ENCODE measurements at regions not wholly inside any gene's neighbourhood (a gene's known extent, or its start where the extent isn't known, plus 50 kb on each side); places are given as distances from the start of the nearest gene placed in this dataset.

- Mint-ChIP-seq H3K36me3 (ENCODE audit: low read depth) (no peaks in the 10 kb centered on the region), H3K27me3 (peaks cover 5% of the 10 kb centered on the region), H3K27ac (no peak overlapping the region), H3K4me3 (no peak overlapping the region), H3K4me1 (no peaks in the 10 kb centered on the region), H3K9me3 (ENCODE audit: low read depth) (no peaks in the 10 kb centered on the region)
- no peak for ATAC-seq
- POLR2A ChIA-PET, result no interaction called here
- intact Hi-C loops (cut with DNase I, micrococcal nuclease), result no loop called here
- CTCF ChIA-PET, result interaction anchor here (0.8 kb wide), 1 partner anchor 309 kb away, joined by 6 read pairs; no protein-coding TSS in a partner anchor
- DNase-seq, result no peak
These were observed 133.3 kb upstream of the SPRED2 start for GRCh38 chr2:65565681-65566080.

GRCh38 chr2:65564299-65564698 is 131.9 kb upstream of the SPRED2 start:
- H3K4me1 Mint-ChIP-seq, result no peaks in the 10 kb centered on the region
- no peak for ATAC-seq
- no peaks in the 10 kb centered on the region for H3K36me3 Mint-ChIP-seq (ENCODE audit: low read depth)
- H3K27me3 Mint-ChIP-seq, result peaks cover 5% of the 10 kb centered on the region
- no peak overlapping the region for H3K4me3 Mint-ChIP-seq
- H3K27ac Mint-ChIP-seq, result no peak overlapping the region
- no peaks in the 10 kb centered on the region for H3K9me3 Mint-ChIP-seq (ENCODE audit: low read depth)
- ChIA-PET POLR2A (no interaction called here), CTCF (interaction anchor here (0.6 kb wide), 1 partner anchor 642 kb away, joined by 3 read pairs; no protein-coding TSS in a partner anchor)
- DNase-seq, result no peak
- intact Hi-C loops (cut with DNase I, micrococcal nuclease), result no loop called here

- H3K27ac Mint-ChIP-seq, result no peak overlapping the region
- DNase-seq (no peak), ATAC-seq (no peak)
- ChIA-PET POLR2A (no interaction called here), CTCF (interaction anchor here (0.6 to 0.7 kb wide), 4 partner anchors 8 to 509 kb away, joined by 3 to 4 read pairs (median 3); no protein-coding TSS in a partner anchor)
- no peaks in the 10 kb centered on the region for H3K36me3 Mint-ChIP-seq (ENCODE audit: low read depth)
- H3K4me3 Mint-ChIP-seq, result no peak overlapping the region
- no peaks in the 10 kb centered on the region for H3K4me1 Mint-ChIP-seq
- intact Hi-C loops (cut with DNase I, micrococcal nuclease), result no loop called here
- no peaks in the 10 kb centered on the region for H3K9me3 Mint-ChIP-seq (ENCODE audit: low read depth)
- H3K27me3 Mint-ChIP-seq, result peaks cover 3% of the 10 kb centered on the region
These were observed 130.5 kb upstream of the SPRED2 start for GRCh38 chr2:65562890-65563289.

DNA sequence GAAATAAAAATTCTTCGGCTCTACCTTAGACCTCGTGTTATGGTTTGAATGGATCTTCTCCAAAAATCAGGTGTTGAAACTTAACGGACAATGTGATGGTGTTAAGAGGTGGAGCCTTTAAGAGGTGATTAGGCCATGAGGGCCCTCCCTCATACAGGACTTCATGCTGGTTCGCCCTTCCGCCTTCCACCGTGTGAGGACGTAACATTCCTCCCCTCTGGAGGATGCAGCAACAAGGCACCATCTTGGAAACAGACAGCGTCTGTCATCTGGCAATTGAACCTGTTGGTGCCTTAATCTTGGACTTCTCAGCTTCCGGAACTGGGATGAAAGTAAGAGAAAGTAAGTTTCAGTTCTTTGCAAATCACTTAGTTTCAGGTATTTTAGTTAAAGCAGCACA is 126.3 kb upstream of the SPRED2 start:
- no peak overlapping the region for H3K4me3 Mint-ChIP-seq
- no peaks in the 10 kb centered on the region for H3K36me3 Mint-ChIP-seq (ENCODE audit: low read depth)
- ATAC-seq (no peak), DNase-seq (no peak)
- peaks cover 3% of the 10 kb centered on the region for H3K27me3 Mint-ChIP-seq
- no peak overlapping the region for H3K27ac Mint-ChIP-seq
- ChIA-PET CTCF (interaction anchor here (0.6 to 1.5 kb wide), 3 partner anchors 66 to 493 kb away, joined by 3 read pairs; no protein-coding TSS in a partner anchor), POLR2A (no interaction called here)
- H3K4me1 Mint-ChIP-seq, result peaks cover 9% of the 10 kb centered on the region
- intact Hi-C loops (cut with DNase I, micrococcal nuclease), result loop anchor here in 1 of 2 experiments (10.0 kb wide), 1 partner anchor 204 kb away; no protein-coding TSS in a partner anchor
- no peaks in the 10 kb centered on the region for H3K9me3 Mint-ChIP-seq (ENCODE audit: low read depth)

GRCh38 chr2:65557616-65558573 is 125.5 kb upstream of the SPRED2 start:
- ChIA-PET POLR2A (no interaction called here), CTCF (interaction anchor here (0.6 to 2.7 kb wide), 5 partner anchors 9 to 493 kb away, joined by 3 to 7 read pairs (median 3); no protein-coding TSS in a partner anchor)
- ATAC-seq, result no peak
- Mint-ChIP-seq H3K27ac (no peak overlapping the region), H3K4me3 (no peak overlapping the region), H3K9me3 (ENCODE audit: low read depth) (no peaks in the 10 kb centered on the region), H3K36me3 (ENCODE audit: low read depth) (no peaks in the 10 kb centered on the region), H3K27me3 (peaks cover 5% of the 10 kb centered on the region), H3K4me1 (peaks cover 13% of the 10 kb centered on the region)
- no peak for DNase-seq
- intact Hi-C loops (cut with DNase I, micrococcal nuclease), result loop anchor here in 1 of 2 experiments (10.0 kb wide), 1 partner anchor 203 kb away; no protein-coding TSS in a partner anchor

GRCh38 chr2:65554765-65555591 is 122.6 kb upstream of the SPRED2 start:
- Mint-ChIP-seq H3K9me3 (ENCODE audit: low read depth) (no peaks in the 10 kb centered on the region), H3K4me1 (peaks cover 15% of the 10 kb centered on the region), H3K27ac (peak overlapping the region; percentile 12), H3K4me3 (no peak overlapping the region), H3K27me3 (peaks cover 8% of the 10 kb centered on the region), H3K36me3 (ENCODE audit: low read depth) (no peaks in the 10 kb centered on the region)
- intact Hi-C loops (cut with DNase I, micrococcal nuclease), result loop anchor here (5.0 to 10.0 kb wide), 5 partner anchors 118 to 638 kb away; no protein-coding TSS in a partner anchor
- ChIA-PET POLR2A (no interaction called here), CTCF (interaction anchor here (0.6 to 1.1 kb wide), 3 partner anchors 8 to 612 kb away, joined by 3 to 4 read pairs (median 3); no protein-coding TSS in a partner anchor)
- DNase-seq, result peak; percentile 41
- ATAC-seq, result peak; percentile 65

- H3K27me3 Mint-ChIP-seq, result peaks cover 8% of the 10 kb centered on the region
- ChIA-PET POLR2A (no interaction called here), CTCF (interaction anchor here (1.3 kb wide), 1 partner anchor 253 kb away, joined by 7 read pairs; no protein-coding TSS in a partner anchor)
- H3K27ac Mint-ChIP-seq, result no peak overlapping the region
- H3K36me3 Mint-ChIP-seq (ENCODE audit: low read depth), result no peaks in the 10 kb centered on the region
- H3K4me3 Mint-ChIP-seq, result no peak overlapping the region
- DNase-seq (no peak), ATAC-seq (no peak)
- H3K9me3 Mint-ChIP-seq (ENCODE audit: low read depth), result no peaks in the 10 kb centered on the region
- intact Hi-C loops (cut with DNase I, micrococcal nuclease), result loop anchor here (1.0 to 10.0 kb wide), 9 partner anchors 116 to 636 kb away; no protein-coding TSS in a partner anchor
- peaks cover 25% of the 10 kb centered on the region for H3K4me1 Mint-ChIP-seq
These were observed 121.2 kb upstream of the SPRED2 start for GRCh38 chr2:65553504-65554074.

DNA sequence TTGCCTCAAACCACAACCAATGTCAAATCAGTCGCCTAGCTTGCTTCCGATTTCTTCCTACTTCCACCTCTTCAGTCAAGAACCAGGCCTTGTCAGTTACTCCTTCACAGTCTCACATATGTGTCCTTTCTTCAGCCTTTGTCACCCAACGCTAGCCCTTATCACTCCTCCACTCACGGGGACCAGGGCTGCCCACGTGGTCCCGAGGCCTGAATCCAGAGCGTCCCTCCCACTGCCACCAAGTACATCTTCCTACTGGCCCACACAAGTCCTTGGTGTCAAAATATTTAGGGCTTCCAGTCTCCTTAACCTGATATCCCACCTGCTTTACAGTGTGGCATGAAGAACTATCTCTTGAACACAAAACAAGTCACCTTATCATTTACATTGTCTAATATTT is 119.1 kb upstream of the SPRED2 start:
- H3K27me3 Mint-ChIP-seq, result peaks cover 8% of the 10 kb centered on the region
- no peaks in the 10 kb centered on the region for H3K9me3 Mint-ChIP-seq (ENCODE audit: low read depth)
- CTCF ChIA-PET, result interaction anchor here (0.5 to 1.1 kb wide), 4 partner anchors 15 to 439 kb away, joined by 3 read pairs; no protein-coding TSS in a partner anchor

GRCh38 chr2:65550246-65550645 is 117.8 kb upstream of the SPRED2 start:
- Mint-ChIP-seq H3K4me3 (no peak overlapping the region), H3K4me1 (peaks cover 31% of the 10 kb centered on the region), H3K9me3 (ENCODE audit: low read depth) (no peaks in the 10 kb centered on the region), H3K27ac (no peak overlapping the region), H3K36me3 (ENCODE audit: low read depth) (no peaks in the 10 kb centered on the region), H3K27me3 (peaks cover 8% of the 10 kb centered on the region)
- intact Hi-C loops (cut with DNase I, micrococcal nuclease), result loop anchor here (5.0 to 10.0 kb wide), 5 partner anchors 113 to 633 kb away; no protein-coding TSS in a partner anchor
- DNase-seq (no peak), ATAC-seq (no peak)
- ChIA-PET POLR2A (no interaction called here), CTCF (interaction anchor here (0.6 kb wide), 2 partner anchors 41 to 250 kb away, joined by 3 read pairs; no protein-coding TSS in a partner anchor)

More for the DNA sequence above, 119.1 kb upstream of the SPRED2 start:
- ATAC-seq (no peak), DNase-seq (no peak)
- intact Hi-C loops (cut with DNase I, micrococcal nuclease), result loop anchor here (5.0 to 10.0 kb wide), 5 partner anchors 114 to 634 kb away; no protein-coding TSS in a partner anchor
- H3K4me3 Mint-ChIP-seq, result no peak overlapping the region
- H3K4me1 Mint-ChIP-seq, result peaks cover 25% of the 10 kb centered on the region
- POLR2A ChIA-PET, result no interaction called here
- H3K36me3 Mint-ChIP-seq (ENCODE audit: low read depth), result no peaks in the 10 kb centered on the region
- H3K27ac Mint-ChIP-seq, result no peak overlapping the region

- intact Hi-C loops (cut with DNase I, micrococcal nuclease), result loop anchor here (5.0 to 10.0 kb wide), 5 partner anchors 112 to 632 kb away; no protein-coding TSS in a partner anchor
- Mint-ChIP-seq H3K4me3 (no peak overlapping the region), H3K27ac (no peak overlapping the region), H3K9me3 (ENCODE audit: low read depth) (no peaks in the 10 kb centered on the region), H3K27me3 (peaks cover 5% of the 10 kb centered on the region), H3K4me1 (peaks cover 25% of the 10 kb centered on the region), H3K36me3 (ENCODE audit: low read depth) (no peaks in the 10 kb centered on the region)
- POLR2A ChIA-PET, result no interaction called here
- CTCF ChIA-PET, result no interaction called here
- no peak for DNase-seq
- no peak for ATAC-seq
These were observed 117.2 kb upstream of the SPRED2 start for GRCh38 chr2:65549631-65550030.

GRCh38 chr2:65549257-65549627 is 116.8 kb upstream of the SPRED2 start:
- H3K27me3 Mint-ChIP-seq, result peaks cover 5% of the 10 kb centered on the region
- ATAC-seq (peak; percentile 80), DNase-seq (peak; percentile 57)
- POLR2A ChIA-PET, result no interaction called here
- H3K4me3 Mint-ChIP-seq, result no peak overlapping the region
- peaks cover 23% of the 10 kb centered on the region for H3K4me1 Mint-ChIP-seq
- H3K27ac Mint-ChIP-seq, result no peak overlapping the region
- CTCF ChIA-PET, result no interaction called here
- H3K9me3 Mint-ChIP-seq (ENCODE audit: low read depth), result no peaks in the 10 kb centered on the region
- intact Hi-C loops (cut with DNase I, micrococcal nuclease), result no loop called here
- H3K36me3 Mint-ChIP-seq (ENCODE audit: low read depth), result no peaks in the 10 kb centered on the region

Measured in activated CD4-positive, alpha-beta T cell treated with anti-CD3 and anti-CD28 coated beads for 36 hours (primary cell).